ENCODE measurements at regions not wholly inside any gene's neighbourhood (a gene's known extent, or its start where the extent isn't known, plus 50 kb on each side); places are given as distances from the start of the nearest gene placed in this dataset.
"Not testable (repeated sequence)": the region's sequence is repeated elsewhere in the genome, so short reads cannot be mapped to it uniquely, and the experiment has no call there.

GRCh38 chr3:162729686-162730085 is 1233.1 kb downstream of the OTOL1 start:
- H3K4me1 Mint-ChIP-seq (ENCODE audit: unreplicated experiment) = no peaks in the 10 kb centered on the region
- peaks cover 3% of the 10 kb centered on the region for H3K27me3 Mint-ChIP-seq
- H3K36me3 Mint-ChIP-seq = no peaks in the 10 kb centered on the region

GRCh38 chr3:162731961-162732360 is 1235.4 kb downstream of the OTOL1 start:
- DNase-seq (ENCODE audit: extremely low spot score, unreplicated experiment); H3K4me3 Mint-ChIP-seq; H3K36me3 Mint-ChIP-seq; H3K27ac Mint-ChIP-seq; H3K27me3 Mint-ChIP-seq; H3K4me1 Mint-ChIP-seq (ENCODE audit: unreplicated experiment): not testable (repeated sequence)
- peaks cover 12% of the 10 kb centered on the region for H3K9me3 Mint-ChIP-seq

More at GRCh38 chr3:162729686-162730085, 1233.1 kb downstream of the OTOL1 start:
- peaks cover 12% of the 10 kb centered on the region for H3K9me3 Mint-ChIP-seq
- no peak for TF ChIP-seq CTCF (conservative IDR thresholded peaks at IDR 0.05)
- DNase-seq (ENCODE audit: extremely low spot score, unreplicated experiment) = no peak
- no peak overlapping the region for H3K4me3 Mint-ChIP-seq
- no peak overlapping the region for H3K27ac Mint-ChIP-seq

- H3K9me3 Mint-ChIP-seq = no peaks in the 10 kb centered on the region
- H3K4me1 Mint-ChIP-seq (ENCODE audit: unreplicated experiment) = peaks cover 6% of the 10 kb centered on the region
- TF ChIP-seq CTCF (conservative IDR thresholded peaks at IDR 0.05) = no peak
- H3K36me3 Mint-ChIP-seq = no peaks in the 10 kb centered on the region
- no peak overlapping the region for H3K27ac Mint-ChIP-seq
- no peaks in the 10 kb centered on the region for H3K27me3 Mint-ChIP-seq
- H3K4me3 Mint-ChIP-seq = no peak overlapping the region
- DNase-seq (ENCODE audit: extremely low spot score, unreplicated experiment) = no peak
These were observed 1242.2 kb downstream of the OTOL1 start for GRCh38 chr3:162738784-162739183.

GRCh38 chr3:162740941-162741596 is 1244.5 kb downstream of the OTOL1 start:
- Mint-ChIP-seq H3K27ac (no peak overlapping the region), H3K4me3 (no peak overlapping the region)
- DNase-seq (ENCODE audit: extremely low spot score, unreplicated experiment) = no peak

GRCh38 chr3:162742159-162742717 is 1245.6 kb downstream of the OTOL1 start:
- peaks cover 2% of the 10 kb centered on the region for H3K9me3 Mint-ChIP-seq
- no peak for DNase-seq (ENCODE audit: extremely low spot score, unreplicated experiment)
- H3K36me3 Mint-ChIP-seq = no peaks in the 10 kb centered on the region
- H3K4me3 Mint-ChIP-seq = no peak overlapping the region
- H3K27me3 Mint-ChIP-seq = no peaks in the 10 kb centered on the region
- no peak overlapping the region for H3K27ac Mint-ChIP-seq
- peaks cover 6% of the 10 kb centered on the region for H3K4me1 Mint-ChIP-seq (ENCODE audit: unreplicated experiment)
- TF ChIP-seq CTCF (conservative IDR thresholded peaks at IDR 0.05) = no peak

More at GRCh38 chr3:162740941-162741596, 1244.5 kb downstream of the OTOL1 start:
- no peak for TF ChIP-seq CTCF (conservative IDR thresholded peaks at IDR 0.05)
- peaks cover 6% of the 10 kb centered on the region for H3K4me1 Mint-ChIP-seq (ENCODE audit: unreplicated experiment)
- no peaks in the 10 kb centered on the region for H3K9me3 Mint-ChIP-seq
- H3K36me3 Mint-ChIP-seq = no peaks in the 10 kb centered on the region
- no peaks in the 10 kb centered on the region for H3K27me3 Mint-ChIP-seq

- H3K27ac Mint-ChIP-seq = no peak overlapping the region
- H3K4me1 Mint-ChIP-seq (ENCODE audit: unreplicated experiment) = peaks cover 6% of the 10 kb centered on the region
- H3K36me3 Mint-ChIP-seq = no peaks in the 10 kb centered on the region
- DNase-seq (ENCODE audit: extremely low spot score, unreplicated experiment) = no peak
- no peak for TF ChIP-seq CTCF (conservative IDR thresholded peaks at IDR 0.05)
- peaks cover 5% of the 10 kb centered on the region for H3K9me3 Mint-ChIP-seq
- no peaks in the 10 kb centered on the region for H3K27me3 Mint-ChIP-seq
- H3K4me3 Mint-ChIP-seq = no peak overlapping the region
These were observed 1246.5 kb downstream of the OTOL1 start for GRCh38 chr3:162743091-162743490.

All from type B pancreatic cell (in vitro differentiated cells).